H7 (cell line): ENCODE measurements at regions not wholly inside any gene's neighbourhood (a gene's known extent, or its start where the extent isn't known, plus 50 kb on each side); places are given as distances from the start of the nearest gene placed in this dataset.

Source experiments
- DNase-seq: peaks from one replicate; pipeline ENCODE4 v3.0.0; 2012
- H3K27me3 ChIP-seq: 2 replicates; pipeline ENCODE4 v1.6.0; 2011; ENCODE audit warnings: mild to moderate bottlenecking, low read length; ENCODE audit not compliant: control insufficient read depth, insufficient read depth
- H3K36me3 ChIP-seq: replicated peaks from 2 replicates; pipeline ENCODE4 v1.5.1; 2011; ENCODE audit warnings: low read length; ENCODE audit not compliant: control insufficient read depth, insufficient read depth
- H3K4me3 ChIP-seq: 2 replicates; pipeline ENCODE4 v1.5.1; 2011; ENCODE audit warnings: low read depth, mild to moderate bottlenecking, control low read depth, low read length, moderate library complexity; ENCODE audit not compliant: insufficient read depth

- DNase-seq: no peak
- Histone ChIP-seq H3K27me3 (no peaks in the 10 kb centered on the region), H3K4me3 (no peak overlapping the region), H3K36me3 (no peaks in the 10 kb centered on the region)
Measured at GRCh38 chrX:42465821-42466220, 312.1 kb downstream of the PPP1R2C start.

GRCh38 chrX:42463706-42464490 is 314.1 kb downstream of the PPP1R2C start:
- no peaks in the 10 kb centered on the region for H3K36me3 ChIP-seq
- DNase-seq: no peak
- H3K27me3 ChIP-seq: no peaks in the 10 kb centered on the region
- no peak overlapping the region for H3K4me3 ChIP-seq

GRCh38 chrX:42462917-42463316 is 315.0 kb downstream of the PPP1R2C start:
- Histone ChIP-seq H3K36me3 (no peaks in the 10 kb centered on the region), H3K4me3 (no peak overlapping the region), H3K27me3 (no peaks in the 10 kb centered on the region)
- DNase-seq: no peak

- H3K27me3 ChIP-seq: no peaks in the 10 kb centered on the region
- H3K36me3 ChIP-seq: no peaks in the 10 kb centered on the region
- DNase-seq: no peak
- H3K4me3 ChIP-seq: no peak overlapping the region
Measured at GRCh38 chrX:42460706-42461105, 317.3 kb downstream of the PPP1R2C start.

GRCh38 chrX:42459735-42460134 is 318.2 kb downstream of the PPP1R2C start:
- H3K27me3 ChIP-seq: no peaks in the 10 kb centered on the region
- no peak for DNase-seq
- no peak overlapping the region for H3K4me3 ChIP-seq
- H3K36me3 ChIP-seq: no peaks in the 10 kb centered on the region

- Histone ChIP-seq H3K36me3 (no peaks in the 10 kb centered on the region), H3K27me3 (no peaks in the 10 kb centered on the region), H3K4me3 (no peak overlapping the region)
- DNase-seq: no peak
Measured at GRCh38 chrX:42456176-42456700, 321.7 kb downstream of the PPP1R2C start.

- H3K4me3 ChIP-seq: no peak overlapping the region
- H3K36me3 ChIP-seq: no peaks in the 10 kb centered on the region
- DNase-seq: no peak
- H3K27me3 ChIP-seq: no peaks in the 10 kb centered on the region
Measured at GRCh38 chrX:42450228-42450627, 327.7 kb downstream of the PPP1R2C start.

- Histone ChIP-seq H3K27me3 (no peaks in the 10 kb centered on the region), H3K36me3 (no peaks in the 10 kb centered on the region), H3K4me3 (no peak overlapping the region)
- DNase-seq: no peak
Measured at GRCh38 chrX:42443267-42443666, 334.7 kb downstream of the PPP1R2C start.

- no peak overlapping the region for H3K4me3 ChIP-seq
- no peaks in the 10 kb centered on the region for H3K27me3 ChIP-seq
- H3K36me3 ChIP-seq: no peaks in the 10 kb centered on the region
- DNase-seq: no peak
Measured at GRCh38 chrX:42442745-42443144, 335.2 kb downstream of the PPP1R2C start.

GRCh38 chrX:42437211-42437610 is 340.8 kb downstream of the PPP1R2C start:
- no peak for DNase-seq
- Histone ChIP-seq H3K27me3 (no peaks in the 10 kb centered on the region), H3K36me3 (no peaks in the 10 kb centered on the region), H3K4me3 (no peak overlapping the region)

- no peak for DNase-seq
- Histone ChIP-seq H3K27me3 (no peaks in the 10 kb centered on the region), H3K36me3 (no peaks in the 10 kb centered on the region), H3K4me3 (no peak overlapping the region)
Measured at GRCh38 chrX:42434458-42435166, 343.4 kb downstream of the PPP1R2C start.

GRCh38 chrX:42432552-42432951 is 345.4 kb downstream of the PPP1R2C start:
- H3K27me3 ChIP-seq: no peaks in the 10 kb centered on the region
- no peak overlapping the region for H3K4me3 ChIP-seq
- H3K36me3 ChIP-seq: no peaks in the 10 kb centered on the region
- no peak for DNase-seq

- Histone ChIP-seq H3K27me3 (no peaks in the 10 kb centered on the region), H3K4me3 (no peak overlapping the region), H3K36me3 (no peaks in the 10 kb centered on the region)
- no peak for DNase-seq
Measured at GRCh38 chrX:42422961-42423360, 355.0 kb downstream of the PPP1R2C start.

GRCh38 chrX:42420426-42420825 is 357.5 kb downstream of the PPP1R2C start:
- no peaks in the 10 kb centered on the region for H3K27me3 ChIP-seq
- no peak for DNase-seq
- no peaks in the 10 kb centered on the region for H3K36me3 ChIP-seq
- no peak overlapping the region for H3K4me3 ChIP-seq

GRCh38 chrX:42415636-42416035 is 362.3 kb downstream of the PPP1R2C start:
- H3K27me3 ChIP-seq: no peaks in the 10 kb centered on the region
- DNase-seq: no peak
- no peak overlapping the region for H3K4me3 ChIP-seq
- H3K36me3 ChIP-seq: no peaks in the 10 kb centered on the region
